Activated naive CD4-positive, alpha-beta T cell treated with Interleukin-2 at 50 U/mL for 16 hours (primary cell): ENCODE measurements at regions not wholly inside any gene's neighbourhood (a gene's known extent, or its start where the extent isn't known, plus 50 kb on each side); places are given as distances from the start of the nearest gene placed in this dataset.

ENCODE experiments used
- DNase-seq: peaks from one replicate; pipeline ENCODE4 v3.0.0-alpha.2; 2020

- DNase-seq: peak; percentile 11
Observed at GRCh38 chr13:86757236-86757978, 913.8 kb upstream of the SLITRK5 start.

- DNase-seq: no peak
Observed at GRCh38 chr13:86758116-86758515, 913.1 kb upstream of the SLITRK5 start.

GRCh38 chr13:86760620-86761019 is 910.6 kb upstream of the SLITRK5 start:
- DNase-seq: no peak

GRCh38 chr13:86765462-86765861 is 905.7 kb upstream of the SLITRK5 start:
- DNase-seq: no peak

GRCh38 chr13:86788616-86789015 is 882.6 kb upstream of the SLITRK5 start:
- DNase-seq: no peak

GRCh38 chr13:86792153-86792651 is 879.0 kb upstream of the SLITRK5 start:
- no peak for DNase-seq

GRCh38 chr13:86795858-86796257 is 875.3 kb upstream of the SLITRK5 start:
- DNase-seq: no peak

- no peak for DNase-seq
Observed at GRCh38 chr13:86810361-86810760, 860.8 kb upstream of the SLITRK5 start.

- DNase-seq: no peak
Observed at GRCh38 chr13:86813198-86813597, 858.0 kb upstream of the SLITRK5 start.

GRCh38 chr13:86825410-86825809 is 845.8 kb upstream of the SLITRK5 start:
- no peak for DNase-seq

- DNase-seq: no peak
Observed at GRCh38 chr13:86826232-86826631, 844.9 kb upstream of the SLITRK5 start.

GRCh38 chr13:86830046-86830445 is 841.1 kb upstream of the SLITRK5 start:
- DNase-seq: no peak

- no peak for DNase-seq
Observed at GRCh38 chr13:86831084-86831483, 840.1 kb upstream of the SLITRK5 start.

GRCh38 chr13:86838411-86839120 is 832.6 kb upstream of the SLITRK5 start:
- no peak for DNase-seq

- no peak for DNase-seq
Observed at GRCh38 chr13:86839221-86839620, 832.0 kb upstream of the SLITRK5 start.

GRCh38 chr13:86840250-86841191 is 830.6 kb upstream of the SLITRK5 start:
- DNase-seq: no peak

- no peak for DNase-seq
Observed at GRCh38 chr13:86841264-86841663, 829.9 kb upstream of the SLITRK5 start.

GRCh38 chr13:86846501-86846900 is 824.7 kb upstream of the SLITRK5 start:
- DNase-seq: no peak

GRCh38 chr13:86848716-86849115 is 822.5 kb upstream of the SLITRK5 start:
- no peak for DNase-seq

- DNase-seq: no peak
Observed at GRCh38 chr13:86856991-86857390, 814.2 kb upstream of the SLITRK5 start.

GRCh38 chr13:86858216-86858615 is 813.0 kb upstream of the SLITRK5 start:
- no peak for DNase-seq

- no peak for DNase-seq
Observed at GRCh38 chr13:86862137-86862536, 809.0 kb upstream of the SLITRK5 start.

GRCh38 chr13:86864376-86864775 is 806.8 kb upstream of the SLITRK5 start:
- no peak for DNase-seq
